Chondrocyte (in vitro differentiated cells): ENCODE measurements at regions not wholly inside any gene's neighbourhood (a gene's known extent, or its start where the extent isn't known, plus 50 kb on each side); places are given as distances from the start of the nearest gene placed in this dataset.

Experiments
- DNase-seq: peaks from one replicate; pipeline ENCODE4 v3.0.0; 2021; ENCODE audit warnings: mixed read lengths, low spot score
- H3K27ac Mint-ChIP-seq: one replicate; pipeline ENCODE4 v1.8.0; 2021; ENCODE audit warnings: mild to moderate bottlenecking, moderate library complexity, mixed read lengths; ENCODE audit not compliant: unreplicated experiment
- H3K27me3 Mint-ChIP-seq: 2 replicates; pipeline ENCODE4 v1.8.0; 2021; ENCODE audit warnings: low read depth, mixed read lengths
- H3K36me3 Mint-ChIP-seq: 2 replicates; pipeline ENCODE4 v1.8.0; 2021; ENCODE audit warnings: low read depth, mixed read lengths
- H3K4me1 Mint-ChIP-seq: 2 replicates; pipeline ENCODE4 v1.8.0; 2021; ENCODE audit warnings: low read depth, mild to moderate bottlenecking, mixed read lengths
- H3K4me3 Mint-ChIP-seq: one replicate; pipeline ENCODE4 v1.8.0; 2021; ENCODE audit warnings: mild to moderate bottlenecking, moderate library complexity, mixed read lengths; ENCODE audit not compliant: unreplicated experiment
- H3K9me3 Mint-ChIP-seq: 2 replicates; pipeline ENCODE4 v1.8.0; 2021; ENCODE audit warnings: low read depth, mixed read lengths
- CTCF ChIP-seq: fragments of 200-600 bp; sonication (generic); IDR thresholded peaks from 2 replicates; pipeline ENCODE4 v1.5.0; 2021; ENCODE audit warnings: antibody characterized with exemption, mild to moderate bottlenecking, moderate library complexity

DNA sequence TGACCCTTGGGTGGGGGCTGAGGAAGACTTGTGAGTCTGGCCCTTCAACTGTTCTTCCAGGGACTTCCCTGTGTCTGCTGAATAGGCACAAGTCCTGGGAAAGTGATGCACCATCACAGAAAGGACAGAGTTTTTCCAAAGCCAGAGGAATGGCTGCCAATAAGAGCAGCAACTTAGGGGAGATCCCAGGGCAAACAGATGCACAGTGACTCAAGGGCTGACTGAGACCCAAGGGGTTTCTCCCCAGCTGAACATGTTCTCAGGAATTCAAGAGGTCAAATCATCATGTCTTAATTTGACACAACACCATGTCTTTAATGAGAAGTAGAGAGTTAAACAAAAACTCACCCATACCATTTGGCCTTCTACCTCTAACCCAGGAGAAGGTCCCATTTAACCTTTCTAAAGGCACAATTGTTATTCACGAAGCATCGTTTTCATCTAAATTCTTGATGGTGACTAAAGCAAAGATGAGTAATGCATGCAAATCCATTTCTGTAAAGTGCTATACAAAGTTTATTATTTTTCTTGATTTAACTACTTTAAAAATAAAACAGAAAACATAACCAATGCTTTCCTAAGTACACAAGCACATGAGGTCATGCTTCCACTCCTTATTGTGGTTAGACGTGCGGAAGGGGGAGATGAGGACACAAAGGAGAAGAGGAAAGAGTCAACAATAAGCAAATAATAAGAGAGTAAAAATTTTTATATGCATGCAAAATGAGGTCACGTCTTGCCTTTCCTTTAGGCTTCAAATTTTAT, 324.1 kb downstream of the PLK2 start:
- H3K27me3 Mint-ChIP-seq, result no peaks in the 10 kb centered on the region
- no peak overlapping the region for H3K4me3 Mint-ChIP-seq
- peaks cover 16% of the 10 kb centered on the region for H3K4me1 Mint-ChIP-seq
- no peak for TF ChIP-seq CTCF
- no peaks in the 10 kb centered on the region for H3K9me3 Mint-ChIP-seq
- DNase-seq, result no peak
- H3K27ac Mint-ChIP-seq, result no peak overlapping the region
- H3K36me3 Mint-ChIP-seq, result no peaks in the 10 kb centered on the region

DNA sequence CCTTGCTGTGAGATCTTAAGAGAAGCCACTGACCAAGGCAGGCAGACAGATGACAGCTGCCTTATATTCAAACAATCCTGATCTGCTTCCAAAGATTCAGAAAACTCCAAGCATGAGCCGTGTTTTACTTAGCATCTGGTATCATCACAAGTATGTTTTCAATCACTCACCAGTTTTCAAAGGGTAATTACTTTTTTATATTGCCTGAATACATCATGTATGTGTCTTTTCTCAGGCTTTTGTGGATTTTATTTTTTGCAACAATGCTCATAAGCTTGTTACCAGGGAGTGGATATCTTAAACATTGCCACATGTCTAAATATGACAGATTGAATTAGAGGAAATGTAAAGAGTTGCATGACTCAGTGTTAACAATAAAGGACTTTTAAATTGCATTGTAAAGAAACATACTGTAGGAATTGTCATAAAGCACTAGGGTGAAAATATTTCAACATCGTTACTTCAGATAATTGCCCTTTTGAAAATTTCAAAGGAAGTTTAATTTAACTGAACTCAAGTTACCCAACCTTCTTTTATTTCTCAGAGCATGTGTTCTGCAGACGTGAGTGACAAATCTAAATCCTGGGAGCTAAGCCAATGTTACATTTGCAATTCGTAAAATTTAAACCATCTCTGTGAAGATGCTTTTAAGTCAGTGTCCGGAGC, 326.1 kb downstream of the PLK2 start:
- Mint-ChIP-seq H3K27me3 (no peaks in the 10 kb centered on the region), H3K36me3 (no peaks in the 10 kb centered on the region), H3K27ac (peak overlapping the region; percentile 19), H3K4me3 (no peak overlapping the region), H3K9me3 (no peaks in the 10 kb centered on the region), H3K4me1 (peaks cover 16% of the 10 kb centered on the region)
- TF ChIP-seq CTCF, result no peak
- DNase-seq, result no peak

- DNase-seq, result no peak
- peak overlapping the region; percentile 19 for H3K27ac Mint-ChIP-seq
Measured at GRCh38 chr5:58133216-58133615, 326.7 kb downstream of the PLK2 start.

DNA sequence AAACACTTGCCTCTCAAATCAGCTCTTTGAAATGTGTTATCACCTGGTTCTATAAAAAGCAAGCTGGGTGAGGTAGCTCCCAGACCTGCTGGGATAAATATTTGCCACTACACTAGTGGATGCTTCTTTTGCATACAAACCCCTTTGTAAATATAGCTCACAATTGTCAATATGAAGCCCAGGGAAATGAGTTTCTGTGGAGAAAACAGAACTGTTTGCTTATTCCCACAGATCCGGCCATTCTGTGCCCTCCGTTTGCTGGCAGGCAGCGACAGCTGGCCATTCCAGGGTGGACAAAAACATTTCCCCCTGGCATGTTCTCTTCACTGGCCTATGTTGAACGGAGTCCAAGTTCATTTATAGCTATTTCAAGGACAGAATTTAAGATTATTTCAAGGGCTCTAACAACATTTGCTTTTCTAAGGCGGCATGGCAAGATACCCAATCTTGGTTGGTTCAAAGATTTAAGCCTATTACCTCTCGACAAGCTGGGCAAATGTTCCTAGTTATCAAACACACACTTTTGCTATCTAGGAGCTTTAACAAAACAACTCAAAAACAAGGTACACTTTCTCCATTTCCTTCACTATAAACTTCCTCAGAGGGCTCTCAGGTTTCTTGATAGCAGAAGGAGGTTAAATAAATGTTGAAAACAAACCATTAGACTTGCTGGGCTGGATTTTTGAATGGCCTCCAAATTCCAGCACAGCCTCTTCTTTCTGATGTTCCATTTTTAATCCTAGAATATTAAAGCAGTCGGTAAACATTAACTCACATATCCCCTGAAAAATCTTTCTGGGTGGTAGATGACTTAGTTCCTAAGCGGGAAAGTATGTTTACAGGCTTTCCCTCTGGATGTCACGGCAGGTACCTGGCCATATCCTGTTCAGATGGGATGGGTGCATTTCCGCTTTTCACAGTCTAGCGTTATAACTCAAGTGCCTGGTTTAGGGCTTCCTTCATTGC, 332.3 kb downstream of the PLK2 start:
- no peaks in the 10 kb centered on the region for H3K27me3 Mint-ChIP-seq
- H3K27ac Mint-ChIP-seq, result peak overlapping the region; percentile 50
- H3K9me3 Mint-ChIP-seq, result no peaks in the 10 kb centered on the region
- no peak overlapping the region for H3K4me3 Mint-ChIP-seq
- no peak for DNase-seq
- no peak for TF ChIP-seq CTCF
- H3K4me1 Mint-ChIP-seq, result peaks cover 24% of the 10 kb centered on the region
- H3K36me3 Mint-ChIP-seq, result no peaks in the 10 kb centered on the region

More at GRCh38 chr5:58133216-58133615, 326.7 kb downstream of the PLK2 start:
- Mint-ChIP-seq H3K4me3 (no peak overlapping the region), H3K4me1 (peaks cover 19% of the 10 kb centered on the region), H3K9me3 (no peaks in the 10 kb centered on the region), H3K36me3 (no peaks in the 10 kb centered on the region), H3K27me3 (no peaks in the 10 kb centered on the region)
- TF ChIP-seq CTCF, result no peak

- peaks cover 24% of the 10 kb centered on the region for H3K4me1 Mint-ChIP-seq
Measured at GRCh38 chr5:58123501-58123900, 336.4 kb downstream of the PLK2 start.

More at GRCh38 chr5:58123501-58123900, 336.4 kb downstream of the PLK2 start:
- no peaks in the 10 kb centered on the region for H3K9me3 Mint-ChIP-seq
- no peak for TF ChIP-seq CTCF
- no peaks in the 10 kb centered on the region for H3K27me3 Mint-ChIP-seq
- no peak for DNase-seq
- no peak overlapping the region for H3K4me3 Mint-ChIP-seq
- H3K27ac Mint-ChIP-seq, result no peak overlapping the region
- H3K36me3 Mint-ChIP-seq, result no peaks in the 10 kb centered on the region
